Lung (tissue), 11 donors: ENCODE measurements at regions not wholly inside any gene's neighbourhood (a gene's known extent, or its start where the extent isn't known, plus 50 kb on each side); places are given as distances from the start of the nearest gene placed in this dataset.
A peak's percentile ranks its signal among the peaks of the same experiment; 100 is the strongest.

Experiments used
- ATAC-seq: fragments of 200-7000 bp; cut with Tn5 transposase; one replicate; pipeline ENCODE4 v1.9.1; 2020; ENCODE audit warnings: moderate number of reproducible peaks; ENCODE audit not compliant: insufficient read depth, low FRiP score
- DNase-seq, 3 donors: peaks; one replicate each; pipeline ENCODE4 v3.0.0-alpha.2; 2013 to 2017
- H3K27ac ChIP-seq, 2 donors: one replicate each; pipeline ENCODE4 v1.5.1; 2013; ENCODE audit warnings: mild to moderate bottlenecking in 2 of 2, moderate library complexity in 2 of 2, control low read depth in 1 of 2, inconsistent platforms in 1 of 2, low read depth in 1 of 2, low read length in 1 of 2
- H3K27me3 ChIP-seq, 3 donors: one replicate each; pipeline ENCODE4 v1.5.1; 2013; ENCODE audit warnings: low read length in 2 of 3; ENCODE audit not compliant: control insufficient read depth in 3 of 3, insufficient read depth in 3 of 3
- H3K36me3 ChIP-seq, 4 donors: one replicate each; pipeline ENCODE4 v1.5.1; 2013; ENCODE audit warnings: low read length in 4 of 4, mild to moderate bottlenecking in 1 of 4, moderate library complexity in 1 of 4; ENCODE audit not compliant: control insufficient read depth in 4 of 4, insufficient read depth in 4 of 4
- H3K4me1 ChIP-seq, 5 donors: one replicate each; pipeline ENCODE4 v1.5.1; 2013; ENCODE audit warnings: low read length in 5 of 5, mild to moderate bottlenecking in 2 of 5, moderate library complexity in 1 of 5; ENCODE audit not compliant: control insufficient read depth in 5 of 5, insufficient read depth in 5 of 5
- H3K4me3 ChIP-seq: one replicate; pipeline ENCODE4 v1.5.1; 2013; ENCODE audit warnings: mild to moderate bottlenecking, control low read depth, moderate library complexity
- H3K9ac ChIP-seq, 2 donors: one replicate each; pipeline ENCODE4 v1.5.1; 2013; ENCODE audit warnings: low read length in 2 of 2, control low read depth in 1 of 2; ENCODE audit not compliant: insufficient read depth in 1 of 2
- H3K9me3 ChIP-seq, 4 donors: one replicate each; pipeline ENCODE4 v1.5.1; 2013; ENCODE audit warnings: low read length in 3 of 4, mild to moderate bottlenecking in 1 of 4, moderate library complexity in 1 of 4; ENCODE audit not compliant: control insufficient read depth in 4 of 4, insufficient read depth in 3 of 4
- WGBS, 2 donors: extraction: QIAGEN DNeasy Blood & Tissue Kit; methylation state at CpG; one replicate each; pipeline ENCODE4 v1.1.7; 2013; 5-methylcytosine and 5-hydroxymethylcytosine counted together
- TF ChIP-seq, protein P1 (sequence below): IDR thresholded peaks from 2 replicates; pipeline ENCODE4 v1.5.1; 2012; ENCODE audit warnings: mild to moderate bottlenecking; ENCODE audit errors: control extremely low read depth, extremely low read depth
- donor health status: control.
- donor health status: control.
- donor health status: Bipolar disorder and iron deficiency.
- donor health status: healthy.
- donor health status: DM: yes; HTN: yes; CAD: no.

DNA sequence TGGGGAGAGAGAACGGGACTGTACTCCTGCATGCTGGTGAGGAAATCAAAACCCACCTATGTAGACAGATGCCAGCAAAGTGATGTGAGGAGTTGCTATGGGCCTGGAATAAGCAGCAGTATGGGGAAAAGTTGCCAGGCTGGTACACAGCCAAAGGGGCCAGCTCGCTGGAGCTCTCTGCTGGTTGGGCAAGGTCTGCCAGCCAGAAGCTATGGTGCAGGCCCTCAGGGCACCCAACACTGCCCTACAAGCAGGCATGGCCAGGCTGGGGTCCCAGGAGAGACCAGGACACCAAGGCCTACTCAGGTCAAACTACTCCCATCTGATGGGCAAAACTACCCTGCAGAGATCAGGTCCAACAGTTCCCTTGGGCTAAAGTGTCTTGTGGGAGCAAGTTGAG lies 916.6 kb downstream of the IPMK start:
- ATAC-seq (no peak), DNase-seq (no peak)
- no peak overlapping the region for H3K27ac ChIP-seq
- no peak overlapping the region for H3K9ac ChIP-seq
- H3K9me3 ChIP-seq, result no peaks in the 10 kb centered on the region
- H3K4me1 ChIP-seq, result no peaks in the 10 kb centered on the region
- no peaks in the 10 kb centered on the region for H3K27me3 ChIP-seq
- no peaks in the 10 kb centered on the region for H3K36me3 ChIP-seq
- H3K4me3 ChIP-seq, result no peak overlapping the region
- TF ChIP-seq, protein P1, sequence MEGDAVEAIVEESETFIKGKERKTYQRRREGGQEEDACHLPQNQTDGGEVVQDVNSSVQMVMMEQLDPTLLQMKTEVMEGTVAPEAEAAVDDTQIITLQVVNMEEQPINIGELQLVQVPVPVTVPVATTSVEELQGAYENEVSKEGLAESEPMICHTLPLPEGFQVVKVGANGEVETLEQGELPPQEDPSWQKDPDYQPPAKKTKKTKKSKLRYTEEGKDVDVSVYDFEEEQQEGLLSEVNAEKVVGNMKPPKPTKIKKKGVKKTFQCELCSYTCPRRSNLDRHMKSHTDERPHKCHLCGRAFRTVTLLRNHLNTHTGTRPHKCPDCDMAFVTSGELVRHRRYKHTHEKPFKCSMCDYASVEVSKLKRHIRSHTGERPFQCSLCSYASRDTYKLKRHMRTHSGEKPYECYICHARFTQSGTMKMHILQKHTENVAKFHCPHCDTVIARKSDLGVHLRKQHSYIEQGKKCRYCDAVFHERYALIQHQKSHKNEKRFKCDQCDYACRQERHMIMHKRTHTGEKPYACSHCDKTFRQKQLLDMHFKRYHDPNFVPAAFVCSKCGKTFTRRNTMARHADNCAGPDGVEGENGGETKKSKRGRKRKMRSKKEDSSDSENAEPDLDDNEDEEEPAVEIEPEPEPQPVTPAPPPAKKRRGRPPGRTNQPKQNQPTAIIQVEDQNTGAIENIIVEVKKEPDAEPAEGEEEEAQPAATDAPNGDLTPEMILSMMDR, result no peak
- 80 to 91% methylated on average over 2 of the region's 2 CpGs for WGBS, 2 donors

DNA sequence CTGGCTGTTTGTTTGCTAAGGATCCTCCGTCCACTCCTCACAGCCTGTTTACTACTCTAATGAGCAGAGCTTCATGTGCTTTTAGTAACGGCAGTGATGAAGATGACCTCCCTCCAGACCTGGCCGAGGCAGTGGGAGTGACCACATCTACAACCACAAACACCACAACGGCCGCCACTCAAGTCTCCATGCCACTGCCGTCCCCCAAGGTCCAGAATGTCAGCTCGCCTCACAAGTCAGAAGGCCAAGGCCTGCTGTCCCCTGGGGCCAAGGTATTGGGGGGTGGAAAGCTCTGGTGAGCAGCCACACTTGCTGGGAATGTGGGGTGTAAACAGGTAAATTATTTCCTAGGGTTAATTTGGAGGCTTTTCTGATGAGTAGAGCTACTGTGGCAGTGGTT lies 926.4 kb downstream of the IPMK start:
- ATAC-seq (no peak), DNase-seq (no peak)
- Histone ChIP-seq H3K9ac (no peak overlapping the region), H3K4me3 (no peak overlapping the region), H3K4me1 (no peaks in the 10 kb centered on the region), H3K9me3 (peaks cover 0 to 13% (median 8%) of the 10 kb centered on the region in 4 donors), H3K27me3 (no peaks in the 10 kb centered on the region), H3K36me3 (no peaks in the 10 kb centered on the region), H3K27ac (no peak overlapping the region)
- 86 to 87% methylated on average over 7 of the region's 7 CpGs for WGBS, 2 donors
- TF ChIP-seq, protein P1, result no peak

DNA sequence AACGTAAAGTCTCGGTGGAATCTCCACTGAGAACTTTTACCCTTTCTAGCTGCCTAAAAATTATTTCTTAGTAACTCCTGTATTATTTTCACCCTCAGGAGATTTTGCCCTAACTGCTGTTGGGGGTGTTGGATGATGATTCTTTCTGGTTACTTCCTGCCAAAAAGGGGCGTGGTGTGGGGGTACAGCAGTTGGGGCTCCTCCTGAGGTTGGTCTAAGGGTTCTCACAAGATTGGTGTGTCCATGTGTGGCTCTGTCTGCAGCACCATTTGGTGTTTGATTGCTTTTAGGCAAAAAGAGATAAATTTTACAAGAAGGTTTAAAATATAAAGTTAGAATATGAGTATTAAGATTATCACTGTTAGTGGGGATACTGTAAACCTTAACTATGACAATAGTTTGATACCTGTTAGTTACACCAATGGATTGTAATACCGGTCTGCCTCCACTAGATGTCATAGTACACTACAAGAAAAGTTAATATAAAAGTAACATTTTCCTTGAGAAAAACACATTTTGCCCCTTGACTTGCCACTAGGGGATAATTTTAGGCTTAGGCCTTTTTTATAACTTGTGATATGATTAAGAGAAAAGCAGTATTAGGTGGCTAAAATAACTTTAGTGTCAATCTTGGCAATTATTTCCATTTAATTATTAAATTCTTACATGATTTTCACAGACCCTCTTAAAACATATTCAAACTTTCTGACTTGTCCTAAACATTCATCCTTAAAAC lies 928.7 kb downstream of the IPMK start:
- 44 to 49% methylated on average over 4 of the region's 4 CpGs for WGBS, 2 donors
- DNase-seq (peak in 2 of 3 donors; percentile 35 to 47), ATAC-seq (no peak)
- Histone ChIP-seq H3K27me3 (no peaks in the 10 kb centered on the region), H3K9me3 (peaks cover 0 to 11% (median 8%) of the 10 kb centered on the region in 4 donors), H3K4me3 (no peak overlapping the region), H3K4me1 (no peaks in the 10 kb centered on the region), H3K36me3 (no peaks in the 10 kb centered on the region), H3K27ac (no peak overlapping the region), H3K9ac (no peak overlapping the region)
- TF ChIP-seq, protein P1, result no peak

DNA sequence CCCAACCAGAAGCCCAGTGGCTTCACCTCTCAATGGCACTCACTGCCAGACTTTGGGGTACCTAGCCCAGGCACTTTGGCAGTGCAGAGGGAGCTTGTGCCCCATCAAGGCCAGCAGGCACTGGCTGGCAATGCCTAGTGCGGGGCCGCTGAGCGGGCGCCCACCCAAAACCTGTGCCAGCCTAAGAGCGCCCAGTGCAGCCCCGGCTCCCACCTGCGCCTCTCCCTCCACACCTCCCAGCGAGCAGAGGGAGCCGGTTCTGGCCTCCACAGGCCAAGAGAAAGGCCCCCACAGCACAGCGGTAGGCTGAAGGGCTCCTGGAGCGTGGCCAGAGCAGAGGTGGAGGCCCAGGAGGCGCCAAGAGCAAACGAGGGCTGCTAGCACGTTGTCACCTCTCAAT lies 930.8 kb downstream of the IPMK start:
- Histone ChIP-seq H3K4me3 (no peak overlapping the region), H3K27me3 (no peaks in the 10 kb centered on the region), H3K36me3 (no peaks in the 10 kb centered on the region), H3K4me1 (no peaks in the 10 kb centered on the region), H3K27ac (no peak overlapping the region), H3K9me3 (peaks cover 0 to 3% (median 0%) of the 10 kb centered on the region in 4 donors), H3K9ac (no peak overlapping the region)
- TF ChIP-seq, protein P1, result no peak
- ATAC-seq (no peak), DNase-seq (no peak)
- 87 to 89% methylated on average over 14 of the region's 14 CpGs for WGBS, 2 donors
